KBM-7 (cell line): ENCODE measurements at regions not wholly inside any gene's neighbourhood (a gene's known extent, or its start where the extent isn't known, plus 50 kb on each side); places are given as distances from the start of the nearest gene placed in this dataset.
A peak's percentile ranks its signal among the peaks of the same experiment; 100 is the strongest.

Experiments used
- DNase-seq: peaks from one replicate; pipeline ENCODE4 v3.0.0-alpha.2; 2015
- in situ Hi-C: fragments of 300-500 bp; cut with MboI; formaldehyde crosslinking; loops from 2 replicates; pipeline ENCODE4 v1.14.3; 2020; ENCODE audit warnings: low sequenced_read_pairs, low pct_unique_long_range_greater_than_20kb, mixed read lengths

GRCh38 chr6:142500250-142500786 is 198.5 kb downstream of the ADGRG6 start:
- no peak for DNase-seq
- in situ Hi-C loops, result no loop called here

- in situ Hi-C loops, result no loop called here
Observed at GRCh38 chr6:142501795-142502194, 200.0 kb downstream of the ADGRG6 start.

GRCh38 chr6:142507065-142507464 is 205.3 kb downstream of the ADGRG6 start:
- no peak for DNase-seq

More at GRCh38 chr6:142501795-142502194, 200.0 kb downstream of the ADGRG6 start:
- no peak for DNase-seq

GRCh38 chr6:142510211-142510610 is 208.4 kb downstream of the ADGRG6 start:
- DNase-seq, result no peak
- in situ Hi-C loops, result no loop called here

More at GRCh38 chr6:142507065-142507464, 205.3 kb downstream of the ADGRG6 start:
- in situ Hi-C loops, result no loop called here

- in situ Hi-C loops, result no loop called here
- no peak for DNase-seq
Observed at GRCh38 chr6:142518126-142518525, 216.3 kb downstream of the ADGRG6 start.

DNA sequence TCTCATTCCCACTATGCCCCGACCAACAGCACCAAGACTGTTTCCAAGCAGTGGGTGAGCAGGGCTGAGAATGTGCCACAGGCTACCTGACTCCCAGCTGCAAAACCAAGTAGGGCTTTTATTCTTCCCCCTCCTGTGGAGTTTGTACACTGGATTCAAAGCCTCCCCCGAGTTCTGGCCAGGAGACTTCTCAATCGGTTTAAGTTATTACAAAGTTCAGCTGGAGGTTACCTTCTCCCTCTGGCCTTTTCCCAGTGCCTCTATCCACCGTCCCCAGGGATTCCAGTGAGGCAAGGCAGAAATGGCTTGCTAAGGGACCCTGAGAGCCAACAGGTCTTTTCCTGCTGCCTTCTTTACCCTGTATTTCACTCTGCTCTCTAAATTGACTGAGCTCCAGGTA is 217.0 kb downstream of the ADGRG6 start:
- DNase-seq, result no peak
- in situ Hi-C loops, result no loop called here

- no peak for DNase-seq
- in situ Hi-C loops, result no loop called here
Observed at GRCh38 chr6:142521791-142522190, 220.0 kb downstream of the ADGRG6 start.

- in situ Hi-C loops, result no loop called here
- no peak for DNase-seq
Observed at GRCh38 chr6:142523515-142524375, 221.9 kb downstream of the ADGRG6 start.

GRCh38 chr6:142530566-142530965 is 228.8 kb downstream of the ADGRG6 start:
- in situ Hi-C loops, result no loop called here
- DNase-seq, result no peak

GRCh38 chr6:142531727-142532126 is 229.9 kb downstream of the ADGRG6 start:
- DNase-seq, result no peak
- in situ Hi-C loops, result no loop called here

DNA sequence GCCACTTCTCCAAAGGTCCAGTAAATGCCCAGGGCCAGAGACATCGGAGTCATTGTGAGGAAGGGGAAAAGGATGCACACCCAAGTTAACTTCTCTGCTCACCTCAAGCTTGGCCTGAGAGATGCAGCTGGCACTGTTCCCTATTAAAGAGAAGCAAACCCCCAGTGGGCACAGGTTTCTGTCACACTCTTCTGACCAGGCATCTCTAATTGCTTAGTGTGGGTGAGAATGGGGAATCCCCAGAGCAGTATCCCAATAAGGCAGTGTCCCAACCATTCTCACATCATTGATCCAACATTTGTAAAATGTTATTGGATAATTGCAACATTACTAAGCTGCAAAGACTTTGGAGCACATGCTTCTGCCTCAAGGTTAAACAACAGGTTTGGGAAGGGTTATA is 232.3 kb downstream of the ADGRG6 start:
- in situ Hi-C loops, result no loop called here

DNA sequence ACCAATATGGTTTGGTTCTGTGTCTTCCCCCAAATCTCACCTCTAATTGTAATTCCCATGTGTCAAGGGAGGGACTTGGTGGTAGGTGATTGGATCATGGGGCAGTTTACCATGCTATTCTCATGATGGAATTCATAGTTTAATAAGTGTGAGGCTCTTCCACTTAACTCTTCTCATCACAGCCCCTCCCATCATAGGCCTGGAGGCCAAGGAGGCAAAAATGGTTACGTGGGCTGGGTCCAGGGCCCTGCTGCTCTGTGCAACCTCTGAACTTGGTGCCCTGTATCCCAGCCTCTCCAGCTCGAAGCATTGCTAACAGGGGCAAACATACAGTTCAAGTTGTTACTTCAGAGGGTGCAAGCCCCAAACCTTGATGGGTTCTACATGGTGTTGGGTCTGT is 232.7 kb downstream of the ADGRG6 start:
- DNase-seq, result no peak
- in situ Hi-C loops, result no loop called here

More for the DNA sequence above, 232.3 kb downstream of the ADGRG6 start:
- DNase-seq, result no peak

GRCh38 chr6:142537612-142538478 is 236.0 kb downstream of the ADGRG6 start:
- peak; percentile 58 for DNase-seq
- in situ Hi-C loops, result no loop called here

- in situ Hi-C loops, result no loop called here
- DNase-seq, result no peak
Observed at GRCh38 chr6:142542704-142543233, 241.0 kb downstream of the ADGRG6 start.

DNA sequence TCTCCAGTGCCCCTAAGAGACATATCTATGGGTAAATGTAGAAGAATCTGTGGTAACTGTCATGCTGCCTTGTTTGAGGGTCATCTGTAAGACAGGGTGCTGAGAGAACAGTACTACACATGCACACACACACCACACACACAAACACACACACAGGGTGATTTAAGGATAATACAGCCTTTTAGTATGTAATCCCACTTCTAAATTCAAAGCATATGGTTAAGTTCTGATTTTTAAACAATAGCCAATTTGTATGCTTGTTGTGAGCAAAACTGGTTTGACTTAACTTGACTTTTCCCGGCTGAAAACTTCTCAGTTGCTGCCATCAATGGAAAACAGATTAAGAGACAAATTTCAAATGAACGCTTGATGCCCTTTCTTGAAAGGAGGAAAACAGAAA is 241.8 kb downstream of the ADGRG6 start:
- in situ Hi-C loops, result no loop called here
- no peak for DNase-seq

- DNase-seq, result no peak
Observed at GRCh38 chr6:142544199-142544838, 242.5 kb downstream of the ADGRG6 start.

GRCh38 chr6:142545147-142545546 is 243.3 kb downstream of the ADGRG6 start:
- no peak for DNase-seq
- in situ Hi-C loops, result no loop called here

More at GRCh38 chr6:142544199-142544838, 242.5 kb downstream of the ADGRG6 start:
- in situ Hi-C loops, result no loop called here

DNA sequence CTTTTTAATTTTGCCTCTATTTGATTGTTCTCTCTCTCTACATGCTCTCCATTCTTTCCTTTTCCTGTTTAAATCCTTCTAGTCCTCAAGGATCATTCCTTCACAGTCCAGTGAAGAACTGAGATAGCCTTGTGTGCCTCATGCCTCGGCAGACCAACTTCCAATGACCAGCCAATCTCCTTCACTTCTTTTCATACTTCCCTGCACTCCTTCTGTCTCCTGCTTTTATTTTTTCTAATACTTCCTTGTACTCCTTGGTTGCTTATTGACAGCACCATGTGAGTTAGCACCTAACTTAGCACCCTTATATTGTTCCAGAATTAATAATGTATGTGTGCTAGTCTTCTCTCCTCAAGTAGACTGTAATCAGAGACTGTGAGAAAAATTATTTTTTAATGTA is 246.8 kb downstream of the ADGRG6 start:
- in situ Hi-C loops, result no loop called here
- no peak for DNase-seq
